SK-N-SH treated with all-trans-retinoic acid at 6 μM for 48 hours (cell line): ENCODE measurements at regions not wholly inside any gene's neighbourhood (a gene's known extent, or its start where the extent isn't known, plus 50 kb on each side); places are given as distances from the start of the nearest gene placed in this dataset.

Source experiments
- ATAC-seq: fragments of 200-7000 bp; cut with Tn5 transposase; 3 replicates; pipeline ENCODE4 v1.9.1; 2020; ENCODE audit warnings: mild to moderate bottlenecking, moderate library complexity
- ARNTL ChIP-seq: fragments of 450-650 bp; formaldehyde crosslinking; IDR thresholded peaks from 2 replicates; pipeline ENCODE4 v1.5.0; 2020; ENCODE audit warnings: low read depth, mild to moderate bottlenecking, moderate library complexity, borderline replicate concordance
- BACH2 ChIP-seq: fragments of 250-450 bp; sonication (Bioruptor Pico); IDR thresholded peaks from 2 replicates; pipeline ENCODE4 v1.9.0; 2021; ENCODE audit warnings: mild to moderate bottlenecking, borderline replicate concordance
- CREB5 ChIP-seq: fragments of 250-450 bp; sonication (Bioruptor Pico); IDR thresholded peaks from 2 replicates; pipeline ENCODE4 v1.5.1; 2020; ENCODE audit warnings: low read depth, mild to moderate bottlenecking, moderate library complexity
- CSDC2 ChIP-seq: fragments of 250-450 bp; sonication (Bioruptor Pico); IDR thresholded peaks from 2 replicates; pipeline ENCODE4 v1.5.0; 2020; ENCODE audit warnings: mild to moderate bottlenecking, moderate library complexity
- CSRNP3 ChIP-seq: fragments of 250-450 bp; sonication (Bioruptor Pico); IDR thresholded peaks from 2 replicates; pipeline ENCODE4 v1.5.1; 2021; ENCODE audit warnings: mild to moderate bottlenecking, moderate library complexity
- ESRRG ChIP-seq: fragments of 250-450 bp; sonication (Bioruptor Pico); IDR thresholded peaks from 2 replicates; pipeline ENCODE4 v1.6.1; 2021; ENCODE audit warnings: mild to moderate bottlenecking
- GLIS3 ChIP-seq: fragments of 250-450 bp; sonication (Bioruptor Pico); IDR thresholded peaks from 2 replicates; pipeline ENCODE4 v1.5.0; 2020; ENCODE audit warnings: mild to moderate bottlenecking, moderate library complexity
- ISL1 ChIP-seq: fragments of 250-450 bp; sonication (Bioruptor Pico); IDR thresholded peaks from 2 replicates; pipeline ENCODE4 v2.1.2; 2022; ENCODE audit warnings: mild to moderate bottlenecking, moderate library complexity
- OSR1 ChIP-seq: fragments of 250-450 bp; sonication (Bioruptor Pico); IDR thresholded peaks from 2 replicates; pipeline ENCODE4 v1.8.0; 2022; ENCODE audit warnings: moderate library complexity, mild to moderate bottlenecking, inconsistent platforms
- PATZ1 ChIP-seq: fragments of 250-450 bp; sonication (Bioruptor Pico); IDR thresholded peaks from 2 replicates; pipeline ENCODE4 v1.8.0; 2020; ENCODE audit warnings: mild to moderate bottlenecking, moderate library complexity, borderline replicate concordance
- POU6F1 ChIP-seq: fragments of 250-450 bp; sonication (Bioruptor Pico); IDR thresholded peaks from 2 replicates; pipeline ENCODE4 v1.8.0; 2021; ENCODE audit warnings: low read depth, mild to moderate bottlenecking, moderate library complexity, borderline replicate concordance
- PPARA ChIP-seq: fragments of 250-450 bp; sonication (Bioruptor Pico); IDR thresholded peaks from 2 replicates; pipeline ENCODE4 v1.5.0; 2020; ENCODE audit warnings: mild to moderate bottlenecking, borderline replicate concordance
- RARB ChIP-seq: fragments of 250-450 bp; sonication (Bioruptor Pico); IDR thresholded peaks from 2 replicates; pipeline ENCODE4 v1.8.0; 2021; ENCODE audit warnings: mild to moderate bottlenecking, moderate library complexity
- TCF4 ChIP-seq: fragments of 250-450 bp; sonication (Bioruptor Pico); IDR thresholded peaks from 2 replicates; pipeline ENCODE4 v1.8.0; 2021; ENCODE audit warnings: mild to moderate bottlenecking, moderate library complexity, borderline replicate concordance
- TOX ChIP-seq: fragments of 250-450 bp; sonication (Bioruptor Pico); IDR thresholded peaks from 2 replicates; pipeline ENCODE4 v1.8.0; 2021; ENCODE audit warnings: mild to moderate bottlenecking, moderate library complexity, borderline replicate concordance
- ZC3H10 ChIP-seq: fragments of 250-450 bp; sonication (Bioruptor Pico); IDR thresholded peaks from 2 replicates; pipeline ENCODE4 v1.5.1; 2021; ENCODE audit warnings: mild to moderate bottlenecking, moderate library complexity
- ZFP30 ChIP-seq: fragments of 450-650 bp; formaldehyde crosslinking; IDR thresholded peaks from 2 replicates; pipeline ENCODE4 v1.5.0; 2022; ENCODE audit warnings: mild to moderate bottlenecking, moderate library complexity
- ZNF565 ChIP-seq: fragments of 450-650 bp; formaldehyde crosslinking; conservative IDR thresholded peaks from 2 replicates; pipeline ENCODE4 v1.5.0; 2020; ENCODE audit warnings: low read depth, mild to moderate bottlenecking, moderate library complexity
- ZNF70 ChIP-seq: fragments of 450-650 bp; formaldehyde crosslinking; IDR thresholded peaks from 2 replicates; pipeline ENCODE4 v1.5.0; 2020; ENCODE audit warnings: mild to moderate bottlenecking, moderate library complexity
- ZNF8 ChIP-seq: fragments of 450-650 bp; formaldehyde crosslinking; IDR thresholded peaks from 2 replicates; pipeline ENCODE4 v1.5.0; 2020; ENCODE audit warnings: mild to moderate bottlenecking, moderate library complexity

GRCh38 chr1:200323856-200324400, 85.9 kb downstream of the ZNF281 start:
- ATAC-seq = no peak
- TF ChIP-seq BACH2 (CRISPR knock-in tag) (no peak), CSRNP3 (CRISPR knock-in tag) (no peak), ZNF8 (no peak), ZNF565 (CRISPR knock-in tag) (no peak), OSR1 (CRISPR knock-in tag) (no peak), CREB5 (CRISPR knock-in tag) (no peak), PPARA (CRISPR knock-in tag) (no peak), ESRRG (CRISPR knock-in tag) (no peak), POU6F1 (CRISPR knock-in tag) (no peak)

GRCh38 chr1:200319148-200319547, 90.7 kb downstream of the ZNF281 start:
- no peak for ATAC-seq
- TF ChIP-seq TOX (CRISPR knock-in tag) = no peak
- TF ChIP-seq PATZ1 (CRISPR knock-in tag) = no peak
- no peak for TF ChIP-seq POU6F1 (CRISPR knock-in tag)
- no peak for TF ChIP-seq PPARA (CRISPR knock-in tag)
- no peak for TF ChIP-seq ARNTL (CRISPR knock-in tag)
- TF ChIP-seq ZNF565 (CRISPR knock-in tag) = no peak
- no peak for TF ChIP-seq GLIS3 (CRISPR knock-in tag)
- TF ChIP-seq OSR1 (CRISPR knock-in tag) = no peak
- TF ChIP-seq TCF4 = no peak
- no peak for TF ChIP-seq ZNF70 (CRISPR knock-in tag)
- no peak for TF ChIP-seq RARB (CRISPR knock-in tag)
- TF ChIP-seq CSRNP3 (CRISPR knock-in tag) = no peak
- TF ChIP-seq ZC3H10 (CRISPR knock-in tag) = no peak
- no peak for TF ChIP-seq ISL1
- no peak for TF ChIP-seq ZFP30 (CRISPR knock-in tag)
- TF ChIP-seq CSDC2 (CRISPR knock-in tag) = no peak
- no peak for TF ChIP-seq BACH2 (CRISPR knock-in tag)
- no peak for TF ChIP-seq ZNF8

- TF ChIP-seq TOX (CRISPR knock-in tag) (peak; percentile 72; the same call in 1 of the 2 replicates), TCF4 (no peak), OSR1 (CRISPR knock-in tag) (no peak), ZNF565 (CRISPR knock-in tag) (no peak), ARNTL (CRISPR knock-in tag) (no peak), POU6F1 (CRISPR knock-in tag) (peak; percentile 34; the same call in 1 of the 2 replicates), ZFP30 (CRISPR knock-in tag) (no peak)
- ATAC-seq = peak; percentile 75
These were observed 92.6 kb downstream of the ZNF281 start for GRCh38 chr1:200317236-200317635.
